ENCODE measurements at regions not wholly inside any gene's neighbourhood (a gene's known extent, or its start where the extent isn't known, plus 50 kb on each side); places are given as distances from the start of the nearest gene placed in this dataset.

DNA sequence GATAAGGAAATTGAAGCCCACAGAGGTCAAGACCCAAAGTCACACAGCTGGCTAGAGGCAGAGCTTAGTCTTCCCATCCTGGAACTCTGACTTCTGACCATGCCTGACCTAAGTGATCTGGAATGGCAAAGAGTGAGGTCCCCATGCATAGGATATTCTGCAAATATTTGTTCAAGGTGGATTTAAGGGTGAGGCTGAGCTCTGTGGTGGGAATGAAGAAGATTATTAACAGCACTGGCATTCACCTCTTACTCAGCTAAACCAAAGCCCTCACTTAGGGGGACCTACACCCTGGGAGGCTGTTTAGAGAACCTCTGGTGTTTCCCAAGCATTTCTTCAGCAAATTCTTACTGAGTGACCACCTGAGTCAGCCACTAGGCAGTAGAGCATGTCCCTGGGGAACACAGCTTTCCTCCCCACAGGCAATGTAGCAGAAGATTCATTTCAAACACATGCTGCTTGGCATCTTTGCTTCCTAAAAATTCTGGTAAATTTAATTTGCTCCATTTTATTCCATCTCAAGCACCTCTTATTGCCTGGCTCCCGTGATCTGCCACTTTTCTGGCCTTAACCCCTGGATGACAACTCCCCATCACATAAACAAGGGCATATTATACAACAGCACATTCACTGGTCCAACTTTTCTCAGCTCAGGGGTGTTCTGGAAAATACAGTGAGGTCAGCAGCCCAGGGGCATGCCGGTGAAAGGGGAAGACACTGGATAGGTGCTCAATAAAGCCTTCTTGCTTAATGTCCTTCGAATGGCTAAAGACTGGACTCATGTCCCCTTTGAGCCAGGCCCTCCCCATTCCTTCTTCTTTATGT is 176.0 kb downstream of the ABHD5 start:
- intact Hi-C loops (cut with DNase I) = no loop called here

DNA sequence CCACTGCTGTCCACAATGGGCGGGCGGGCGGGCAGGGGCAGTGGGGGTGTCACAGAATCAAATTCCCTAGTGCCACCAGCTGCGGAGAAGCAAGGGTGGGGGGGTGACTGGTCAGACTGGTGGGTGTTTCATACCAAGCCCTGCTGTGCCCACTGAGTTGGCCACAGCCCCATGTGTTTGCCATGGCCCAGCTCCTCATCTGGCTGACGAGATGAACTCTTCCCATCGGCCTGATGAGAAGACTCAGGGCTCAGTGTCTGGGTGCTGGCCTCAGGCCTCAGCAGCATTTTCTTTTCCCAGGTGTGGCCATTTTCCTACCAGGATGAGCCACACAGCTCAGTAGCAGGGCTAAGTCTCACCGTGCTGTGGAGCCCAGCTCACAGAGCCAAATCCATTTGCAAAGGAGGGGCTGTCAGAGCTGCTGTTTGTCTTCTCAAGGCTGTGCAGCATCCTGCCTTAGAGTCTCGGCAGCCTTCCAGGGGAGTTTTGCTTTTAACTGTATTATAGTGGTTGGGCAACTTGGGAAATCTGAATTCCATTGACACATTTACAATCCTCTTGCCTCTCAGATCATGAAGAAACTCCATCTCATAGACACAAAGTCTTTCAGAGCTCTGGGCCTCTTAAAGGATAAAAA is 176.8 kb downstream of the ABHD5 start:
- Histone ChIP-seq H3K36me3 (no peaks in the 10 kb centered on the region), H3K4me3 (no peak overlapping the region), H3K9me3 (no peaks in the 10 kb centered on the region), H3K27me3 (ENCODE audit: low read depth) (no peaks in the 10 kb centered on the region), H3K4me1 (peaks cover 8% of the 10 kb centered on the region), H3K27ac (no peak overlapping the region)
- ATAC-seq (no peak), DNase-seq (no peak)
- TF ChIP-seq, protein P1, sequence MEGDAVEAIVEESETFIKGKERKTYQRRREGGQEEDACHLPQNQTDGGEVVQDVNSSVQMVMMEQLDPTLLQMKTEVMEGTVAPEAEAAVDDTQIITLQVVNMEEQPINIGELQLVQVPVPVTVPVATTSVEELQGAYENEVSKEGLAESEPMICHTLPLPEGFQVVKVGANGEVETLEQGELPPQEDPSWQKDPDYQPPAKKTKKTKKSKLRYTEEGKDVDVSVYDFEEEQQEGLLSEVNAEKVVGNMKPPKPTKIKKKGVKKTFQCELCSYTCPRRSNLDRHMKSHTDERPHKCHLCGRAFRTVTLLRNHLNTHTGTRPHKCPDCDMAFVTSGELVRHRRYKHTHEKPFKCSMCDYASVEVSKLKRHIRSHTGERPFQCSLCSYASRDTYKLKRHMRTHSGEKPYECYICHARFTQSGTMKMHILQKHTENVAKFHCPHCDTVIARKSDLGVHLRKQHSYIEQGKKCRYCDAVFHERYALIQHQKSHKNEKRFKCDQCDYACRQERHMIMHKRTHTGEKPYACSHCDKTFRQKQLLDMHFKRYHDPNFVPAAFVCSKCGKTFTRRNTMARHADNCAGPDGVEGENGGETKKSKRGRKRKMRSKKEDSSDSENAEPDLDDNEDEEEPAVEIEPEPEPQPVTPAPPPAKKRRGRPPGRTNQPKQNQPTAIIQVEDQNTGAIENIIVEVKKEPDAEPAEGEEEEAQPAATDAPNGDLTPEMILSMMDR (IDR thresholded peaks at IDR 0.05) = no peak
- intact Hi-C loops (cut with DNase I) = no loop called here

More for the DNA sequence above, 176.0 kb downstream of the ABHD5 start:
- Histone ChIP-seq H3K27me3 (ENCODE audit: low read depth) (no peaks in the 10 kb centered on the region), H3K4me1 (peaks cover 8% of the 10 kb centered on the region), H3K27ac (no peak overlapping the region), H3K36me3 (no peaks in the 10 kb centered on the region), H3K4me3 (no peak overlapping the region), H3K9me3 (no peaks in the 10 kb centered on the region)
- ATAC-seq = no peak
- DNase-seq = no peak
- TF ChIP-seq, protein P1 (IDR thresholded peaks at IDR 0.05) = no peak

DNA sequence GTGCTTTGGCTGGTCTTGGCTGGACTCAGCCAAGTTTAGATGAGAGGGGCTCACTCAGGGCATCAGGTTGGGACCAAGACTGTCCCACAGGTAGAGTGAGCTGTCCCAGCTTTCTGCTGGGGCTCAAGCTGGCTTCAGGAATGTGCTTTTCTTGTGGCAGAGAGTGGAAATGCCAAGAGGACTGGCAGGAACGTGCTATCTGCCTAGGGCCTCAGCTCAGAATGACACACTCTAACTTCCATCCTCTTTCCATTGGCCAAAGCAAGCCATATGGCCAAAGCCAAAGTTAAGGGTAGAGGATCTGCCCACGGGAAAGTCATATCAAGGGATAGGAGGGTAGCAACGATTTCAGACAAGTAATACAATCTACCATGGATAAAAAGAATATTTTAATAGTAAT is 178.8 kb downstream of the ABHD5 start:
- intact Hi-C loops (cut with DNase I) = no loop called here

DNA sequence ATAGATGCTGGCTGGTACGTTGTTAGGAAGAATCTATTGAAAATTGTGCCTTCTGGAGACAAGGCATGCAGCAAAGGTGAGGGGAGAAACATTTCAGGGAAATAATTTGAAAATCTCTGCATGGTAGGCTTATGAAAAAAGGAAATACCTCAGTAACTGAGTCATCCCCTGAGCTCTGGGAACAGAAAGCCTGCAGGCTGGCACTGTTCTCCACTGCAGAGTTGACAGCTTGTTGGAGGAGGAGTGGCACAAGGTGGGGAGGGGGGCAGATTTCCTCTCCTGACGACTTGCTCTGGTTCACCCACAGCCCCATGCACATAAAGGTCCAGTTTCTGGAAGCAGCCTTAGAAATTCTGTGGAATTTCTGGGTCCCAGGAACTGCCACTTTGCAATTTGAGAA is 179.4 kb downstream of the ABHD5 start:
- TF ChIP-seq, protein P1 (IDR thresholded peaks at IDR 0.05) = no peak
- DNase-seq (no peak), ATAC-seq (no peak)
- H3K27me3 ChIP-seq (ENCODE audit: low read depth) = no peaks in the 10 kb centered on the region
- H3K9me3 ChIP-seq = no peaks in the 10 kb centered on the region
- no peak overlapping the region for H3K4me3 ChIP-seq
- intact Hi-C loops (cut with DNase I) = no loop called here
- peaks cover 8% of the 10 kb centered on the region for H3K4me1 ChIP-seq
- no peak overlapping the region for H3K27ac ChIP-seq
- H3K36me3 ChIP-seq = no peaks in the 10 kb centered on the region

More for the DNA sequence above, 178.8 kb downstream of the ABHD5 start:
- H3K4me1 ChIP-seq = peaks cover 8% of the 10 kb centered on the region
- no peak overlapping the region for H3K27ac ChIP-seq
- no peak overlapping the region for H3K4me3 ChIP-seq
- H3K36me3 ChIP-seq = no peaks in the 10 kb centered on the region
- DNase-seq (no peak), ATAC-seq (no peak)
- TF ChIP-seq, protein P1 (IDR thresholded peaks at IDR 0.05) = no peak
- no peaks in the 10 kb centered on the region for H3K9me3 ChIP-seq
- H3K27me3 ChIP-seq (ENCODE audit: low read depth) = no peaks in the 10 kb centered on the region

DNA sequence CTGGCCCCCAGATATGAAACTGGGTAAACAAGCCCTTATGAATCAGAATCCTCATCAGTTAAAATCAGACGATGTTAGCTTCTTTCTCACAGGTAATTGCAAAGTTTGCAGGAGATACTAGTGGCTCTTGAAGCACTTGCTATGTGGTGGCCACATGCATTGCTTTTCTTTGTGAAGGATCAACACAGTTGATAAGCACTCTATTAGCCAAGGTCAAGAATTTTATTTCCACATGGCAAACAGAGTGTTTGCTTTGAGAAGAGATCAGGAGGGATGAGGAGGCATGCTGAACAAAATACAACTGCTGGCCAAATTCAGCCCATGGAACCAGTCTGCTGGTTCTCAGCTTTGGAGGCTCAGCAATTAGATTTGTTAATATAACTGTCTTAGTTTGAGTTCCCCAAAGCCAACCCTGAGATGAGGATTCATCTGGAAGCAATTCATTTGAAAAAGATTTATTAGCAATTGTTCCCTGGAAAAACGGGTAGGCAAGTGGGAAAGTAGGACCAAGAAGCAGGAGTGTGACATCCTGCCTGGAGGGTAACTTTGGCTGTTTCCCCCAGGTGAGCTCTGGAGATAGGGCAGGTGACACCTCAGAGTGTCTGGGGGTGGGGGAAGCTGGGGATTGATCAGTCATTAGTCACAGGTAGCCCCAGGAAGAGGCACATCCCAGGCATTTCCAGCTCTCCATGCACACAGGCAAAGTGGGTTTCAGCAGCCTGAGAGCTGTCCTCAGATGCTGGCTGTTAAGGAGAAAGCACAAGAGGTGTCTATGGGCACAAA is 180.3 kb downstream of the ABHD5 start:
- H3K4me1 ChIP-seq = peaks cover 8% of the 10 kb centered on the region
- ATAC-seq (no peak), DNase-seq (no peak)
- no peaks in the 10 kb centered on the region for H3K27me3 ChIP-seq (ENCODE audit: low read depth)
- intact Hi-C loops (cut with DNase I) = no loop called here
- H3K27ac ChIP-seq = no peak overlapping the region
- H3K9me3 ChIP-seq = no peaks in the 10 kb centered on the region
- TF ChIP-seq, protein P1 (IDR thresholded peaks at IDR 0.05) = no peak
- H3K36me3 ChIP-seq = no peaks in the 10 kb centered on the region
- H3K4me3 ChIP-seq = no peak overlapping the region

Data from lower lobe of right lung (tissue), 2 donors.